CD1c-positive myeloid dendritic cell (primary cell): ENCODE measurements at regions not wholly inside any gene's neighbourhood (a gene's known extent, or its start where the extent isn't known, plus 50 kb on each side); places are given as distances from the start of the nearest gene placed in this dataset.
"Not testable (repeated sequence)": the region's sequence is repeated elsewhere in the genome, so short reads cannot be mapped to it uniquely, and the experiment has no call there.

Source experiments
- DNase-seq: peaks from one replicate; pipeline ENCODE4 v3.0.0-alpha.2; 2016; ENCODE audit errors: extremely low spot score

DNA sequence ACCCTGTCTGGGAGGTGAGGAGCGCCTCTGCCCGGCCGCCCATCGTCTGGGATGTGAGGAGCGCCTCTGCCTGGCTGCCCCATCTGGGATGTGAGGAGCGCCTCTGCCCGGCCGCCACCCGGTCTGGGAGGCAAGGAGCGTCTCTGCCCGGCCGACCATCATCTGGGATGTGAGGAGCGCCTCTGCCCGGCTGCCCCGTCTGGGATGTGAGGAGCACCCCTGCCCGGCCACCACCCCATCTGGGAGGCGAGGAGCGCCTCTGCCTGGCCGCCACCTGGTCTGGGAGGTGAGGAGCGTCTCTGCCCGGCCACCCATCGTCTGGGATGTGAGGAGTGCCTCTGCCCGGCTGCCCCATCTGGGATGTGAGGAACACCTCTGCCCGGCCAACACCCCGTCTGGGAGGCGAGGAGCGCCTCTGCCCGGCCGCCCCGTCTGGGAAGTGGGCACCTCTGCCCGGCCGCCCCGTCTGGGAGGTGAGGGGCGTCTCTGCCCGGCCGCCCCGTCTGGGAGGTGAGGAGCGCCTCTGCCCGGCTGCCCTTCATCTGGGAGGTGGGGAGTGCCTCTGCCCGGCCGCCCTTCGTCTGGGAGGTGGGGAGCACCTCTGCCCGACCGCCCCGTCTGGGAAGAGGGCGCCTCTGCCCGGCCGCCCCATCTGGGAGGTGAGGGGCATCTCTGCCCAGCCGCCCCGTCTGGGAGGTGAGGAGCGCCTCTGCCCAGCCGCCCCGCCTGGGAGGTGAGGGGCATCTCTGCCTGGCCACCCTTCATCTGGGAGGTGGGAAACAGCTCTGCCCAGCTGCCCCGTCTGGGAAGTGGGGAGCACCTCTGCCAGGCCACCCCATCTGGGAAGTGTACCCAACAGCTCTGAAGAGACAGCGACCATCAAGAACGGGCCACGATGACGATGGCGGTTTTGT is 399.7 kb downstream of the CAAP1 start:
- not testable (repeated sequence) for DNase-seq

DNA sequence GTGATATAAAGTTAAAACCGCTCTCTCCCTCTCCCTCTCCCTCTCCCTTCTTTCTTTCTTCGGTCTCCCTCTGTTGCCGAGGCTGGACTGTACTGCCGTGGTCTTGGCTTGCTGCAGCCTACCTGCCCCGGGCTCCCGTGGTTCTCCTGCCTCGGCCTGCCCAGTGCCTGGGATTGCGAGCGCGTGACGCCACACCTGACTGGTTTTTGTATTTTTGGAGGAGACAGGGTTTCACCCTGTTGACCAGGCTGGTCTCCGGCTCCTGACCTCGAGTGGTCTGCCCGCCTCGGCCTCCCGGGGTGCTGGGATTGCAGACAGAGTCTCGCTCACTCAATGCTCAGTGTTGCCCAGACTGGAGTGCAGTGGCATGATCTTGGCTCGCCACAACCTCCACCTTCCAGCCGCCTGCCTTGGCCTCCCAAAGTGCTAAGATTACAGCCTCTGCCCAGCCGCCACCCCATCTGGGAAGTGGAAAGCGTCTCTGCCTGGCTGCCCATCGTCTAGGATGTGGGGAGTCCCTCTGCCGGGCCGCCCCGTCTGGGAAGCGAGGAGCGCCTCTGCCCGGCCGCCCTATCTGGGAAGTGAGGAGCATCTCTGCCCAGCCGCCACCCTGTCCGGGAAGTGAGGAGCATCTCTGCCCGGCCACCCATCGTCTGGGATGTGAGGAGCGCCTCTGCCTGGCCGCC is 400.5 kb downstream of the CAAP1 start:
- not testable (repeated sequence) for DNase-seq

DNA sequence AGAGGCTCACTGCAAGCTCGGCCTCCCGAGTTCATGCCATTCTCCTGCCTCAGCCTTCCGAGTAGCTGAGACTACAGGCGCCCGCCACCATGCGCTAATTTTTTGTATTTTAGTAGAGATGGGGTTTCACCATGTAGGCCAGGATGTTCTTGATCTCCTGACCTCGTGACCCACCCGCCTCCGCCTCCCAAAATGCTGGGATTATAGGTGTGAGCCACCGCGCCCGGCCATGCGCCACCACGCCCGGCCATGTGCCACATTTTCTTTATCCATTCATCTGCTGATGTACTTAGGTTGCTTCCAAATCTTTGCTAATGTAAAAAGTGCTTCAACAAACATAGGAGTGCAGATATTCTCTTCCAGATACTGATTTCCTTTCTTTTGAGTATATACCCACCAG is 408.6 kb downstream of the CAAP1 start:
- no peak for DNase-seq

DNA sequence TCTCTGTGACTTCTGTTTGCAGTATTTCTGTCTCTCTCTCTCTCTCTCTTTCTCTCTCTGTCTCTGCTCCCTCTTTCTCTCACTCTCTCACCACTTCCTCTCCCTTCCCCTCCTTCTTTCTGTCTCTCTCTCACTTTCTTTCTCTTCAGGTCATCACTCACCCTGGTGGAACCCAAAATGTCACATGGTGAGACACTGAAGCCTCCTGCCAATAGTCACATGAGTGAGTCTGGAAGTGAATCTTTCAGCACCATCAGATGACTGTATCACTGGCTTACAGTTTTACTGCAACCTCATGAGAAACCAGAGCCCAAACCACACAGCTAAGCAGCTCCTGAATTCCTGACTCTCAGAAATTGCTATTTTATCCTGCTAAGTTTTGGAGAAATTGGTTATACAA is 414.6 kb downstream of the CAAP1 start:
- no peak for DNase-seq

DNA sequence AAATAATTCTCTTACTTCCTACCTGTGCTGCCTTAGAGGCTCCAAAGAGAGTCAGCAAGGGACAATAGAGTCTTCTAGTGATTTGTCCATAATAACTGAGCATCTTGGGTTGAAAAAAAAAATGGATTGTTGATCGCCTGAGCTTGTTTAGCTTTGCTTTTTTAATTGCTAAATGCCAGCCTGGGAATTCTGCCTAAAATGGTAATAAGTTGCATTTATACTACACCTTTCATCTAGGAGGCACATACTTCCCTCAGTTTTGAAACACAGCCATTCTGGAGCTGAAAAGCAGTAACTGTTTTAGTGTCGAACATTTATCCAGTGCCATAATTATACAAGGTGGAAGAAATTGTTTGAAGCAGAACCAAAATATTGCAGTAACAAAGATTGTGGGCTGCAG is 421.3 kb downstream of the CAAP1 start:
- DNase-seq = no peak

DNA sequence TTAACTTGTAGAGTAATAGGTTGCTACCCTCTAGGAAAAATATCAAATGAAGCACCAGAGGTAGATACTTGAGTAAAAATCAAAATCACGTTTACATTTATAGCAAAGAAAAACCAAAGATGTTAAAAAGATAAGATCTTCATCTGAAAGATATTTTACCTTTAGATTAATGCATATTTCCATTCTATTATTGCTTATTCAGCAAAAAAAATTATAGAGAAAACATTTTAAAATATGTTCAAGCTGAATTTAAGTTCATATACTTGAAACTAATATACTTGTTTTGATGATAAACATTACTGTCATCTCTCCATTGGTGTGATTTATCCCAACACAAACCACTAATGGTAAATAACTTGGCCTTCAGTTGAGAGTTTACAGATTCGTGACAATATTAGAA is 422.3 kb downstream of the CAAP1 start:
- DNase-seq = no peak

DNA sequence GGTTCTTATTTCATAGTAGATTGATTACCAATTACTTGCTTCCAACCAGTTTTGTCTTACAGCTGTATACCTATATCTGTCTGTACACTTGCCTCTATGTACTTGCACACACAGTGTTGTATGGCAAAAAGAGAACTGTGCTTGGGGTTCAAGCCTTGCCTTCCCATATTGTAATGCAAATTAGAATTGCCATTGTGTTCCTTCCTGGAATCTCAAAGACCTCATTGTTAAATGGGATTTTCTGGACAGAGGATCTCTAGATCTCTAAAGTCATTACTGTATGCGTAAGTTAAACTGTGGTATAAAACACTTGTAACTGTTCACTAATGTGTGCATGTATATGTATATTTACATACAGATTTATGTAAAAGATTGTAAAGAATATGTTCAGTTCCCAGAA is 428.8 kb downstream of the CAAP1 start:
- DNase-seq = no peak

DNA sequence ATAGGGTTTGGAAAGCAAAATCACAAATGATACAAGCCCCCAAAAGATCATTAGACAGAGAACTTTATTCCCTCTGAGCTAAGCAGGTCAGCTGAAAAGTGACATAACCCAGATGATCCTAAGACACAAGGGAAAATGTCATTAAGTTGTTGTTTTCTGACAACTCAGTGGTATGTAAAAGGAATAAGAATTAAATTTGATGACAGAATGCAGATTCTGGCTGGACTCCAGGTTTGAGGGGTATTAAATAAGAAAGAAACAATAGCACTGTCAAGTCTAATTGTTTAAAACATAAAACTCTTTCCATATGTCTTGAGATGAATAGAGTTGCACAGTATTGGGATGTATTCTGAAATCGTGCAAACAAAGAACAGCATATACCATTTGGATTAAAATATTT is 429.9 kb downstream of the CAAP1 start:
- DNase-seq = no peak

DNA sequence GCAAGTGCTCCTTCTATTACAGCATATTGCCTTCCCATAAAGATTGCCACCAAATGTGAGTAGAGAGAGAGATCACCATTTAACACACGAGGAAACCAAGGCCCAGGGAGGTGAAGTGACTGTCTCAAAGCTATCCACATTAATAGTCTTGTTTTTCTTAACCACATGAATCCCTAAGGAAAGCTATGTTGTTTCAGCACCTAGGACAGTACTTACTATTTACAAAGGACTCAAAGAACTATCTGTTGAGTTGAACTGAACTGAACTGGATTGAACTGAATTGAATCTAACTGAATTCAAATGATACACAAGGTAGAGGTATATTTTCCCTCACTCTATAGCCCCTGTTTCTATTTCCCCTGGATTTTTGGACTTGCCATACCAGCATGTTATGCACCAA is 430.4 kb downstream of the CAAP1 start:
- no peak for DNase-seq

DNA sequence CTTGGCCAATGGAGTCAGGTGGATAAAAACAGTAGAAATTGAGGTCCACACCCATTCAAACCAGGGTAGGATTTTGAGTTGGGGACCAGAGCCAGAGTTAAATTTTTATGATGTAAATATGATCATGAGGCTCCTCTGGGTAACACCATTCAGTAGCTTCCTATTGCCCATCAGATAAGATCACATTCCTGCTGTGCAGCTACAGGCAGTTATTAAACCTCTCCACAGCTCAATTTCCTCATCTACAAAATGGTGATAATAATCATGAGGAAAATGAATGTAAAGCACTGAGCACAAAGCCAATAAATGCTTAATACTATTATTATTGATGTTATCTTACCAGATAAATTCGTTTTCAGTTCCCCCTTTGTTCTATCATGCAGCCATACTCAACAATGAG is 432.0 kb downstream of the CAAP1 start:
- DNase-seq = no peak

DNA sequence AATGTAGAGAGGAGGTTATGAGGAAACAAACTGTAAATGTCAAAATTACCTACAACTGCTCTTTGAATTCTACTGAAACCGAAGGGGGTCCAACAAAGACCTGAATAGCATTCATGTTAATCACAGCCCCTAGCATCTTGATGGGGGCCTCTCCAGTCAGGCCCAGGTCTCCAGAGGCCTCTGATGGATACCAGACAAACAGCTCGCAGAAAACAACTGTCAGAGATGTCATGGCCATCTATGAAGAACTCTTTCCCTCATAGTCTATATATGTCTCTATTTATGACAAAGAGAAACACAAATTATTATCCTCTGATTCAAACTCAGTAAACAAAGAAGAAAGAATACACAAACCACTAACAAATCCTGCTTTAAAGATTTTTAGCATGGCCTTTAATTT is 432.6 kb downstream of the CAAP1 start:
- DNase-seq = no peak

DNA sequence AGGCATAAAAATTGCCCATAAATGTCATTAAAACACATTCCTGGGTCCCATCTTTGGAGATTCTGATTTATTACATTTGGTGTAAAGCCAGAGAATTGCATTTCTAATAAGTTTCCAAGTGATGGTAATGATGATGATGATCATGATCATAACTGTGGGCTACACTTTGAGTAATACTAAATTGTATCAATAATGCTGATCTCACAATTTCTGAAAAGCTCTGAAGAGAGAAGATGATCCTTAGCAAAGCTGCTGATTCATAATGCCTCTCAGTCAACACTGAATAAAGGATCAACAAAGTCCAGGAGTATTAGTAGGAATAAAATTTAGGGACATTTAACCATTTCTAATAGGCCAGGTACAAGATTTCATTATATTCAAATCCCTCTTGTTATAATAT is 434.5 kb downstream of the CAAP1 start:
- DNase-seq = no peak

DNA sequence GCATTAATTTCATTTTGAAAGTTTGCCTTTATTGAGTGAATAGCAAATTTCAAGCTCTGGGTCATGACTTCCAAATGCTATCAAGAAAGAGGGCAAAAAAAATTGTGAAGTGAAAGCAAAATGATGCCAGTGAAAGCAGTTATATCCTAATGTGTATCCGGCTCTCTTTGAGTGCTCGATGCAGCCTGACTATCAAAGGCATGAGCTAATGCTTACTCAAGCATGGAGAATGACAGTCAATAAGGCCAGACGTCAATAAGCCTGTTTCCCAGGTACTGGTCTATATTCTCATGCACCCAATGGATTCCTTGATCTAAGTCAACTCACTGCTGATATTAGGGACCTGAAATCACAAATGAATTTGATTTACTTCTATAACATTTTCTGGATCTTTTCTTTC is 435.5 kb downstream of the CAAP1 start:
- DNase-seq = no peak

DNA sequence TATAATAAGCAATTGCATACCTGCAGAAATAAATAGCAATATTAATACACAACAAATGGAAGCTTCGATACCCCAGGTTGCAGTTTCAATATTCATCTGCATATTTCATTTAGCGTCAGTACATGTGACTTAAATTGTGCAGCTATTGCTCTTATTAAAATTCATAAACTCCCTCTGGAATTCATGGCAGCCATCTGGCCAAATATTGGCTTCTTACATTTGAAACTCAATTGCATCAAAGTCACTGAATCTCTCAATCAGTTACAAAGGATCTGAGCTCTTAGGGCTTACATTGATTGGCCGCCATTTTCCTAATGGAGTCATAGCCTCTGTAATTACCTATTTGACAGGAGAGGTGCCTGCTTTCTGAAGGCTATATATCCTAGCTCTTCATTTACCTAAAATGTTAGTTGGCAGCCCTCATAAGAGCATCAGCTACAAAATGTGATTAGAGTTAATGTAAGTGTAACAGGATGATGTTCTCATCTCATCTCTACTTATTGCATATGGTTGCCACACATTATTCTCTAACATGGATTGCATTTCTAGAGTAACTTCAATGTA is 453.5 kb downstream of the CAAP1 start:
- DNase-seq = no peak

DNA sequence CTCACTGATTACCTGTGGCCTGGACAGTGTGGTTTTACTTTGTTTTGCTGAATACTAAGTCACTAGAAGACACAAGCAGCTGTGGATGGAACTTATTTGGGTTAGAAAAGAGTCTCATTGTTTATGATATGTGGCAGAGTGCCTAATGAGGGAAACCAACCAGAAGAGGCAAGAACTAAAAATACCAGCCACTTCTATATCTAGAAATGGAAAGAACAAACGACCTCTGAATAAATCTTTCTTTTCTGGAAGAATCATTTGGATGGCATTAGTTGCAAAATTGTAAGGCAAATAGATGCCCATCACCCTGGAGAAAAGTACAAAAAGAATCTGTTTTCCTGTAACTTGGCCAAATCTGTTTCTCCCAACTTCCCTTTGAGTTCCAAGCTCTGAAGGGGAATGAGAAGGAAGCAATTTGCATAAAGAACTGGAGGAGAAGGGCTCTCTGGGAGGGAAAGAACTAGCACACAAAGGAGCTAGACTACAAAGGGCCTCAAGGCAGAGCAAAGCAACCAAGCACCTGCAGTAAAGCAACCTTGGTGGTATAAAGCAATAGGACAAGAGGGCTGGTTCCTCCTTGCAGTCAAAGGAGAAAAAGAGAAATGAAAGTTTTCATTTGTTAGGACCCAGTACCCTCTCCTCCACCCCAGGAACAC is 455.4 kb downstream of the CAAP1 start:
- DNase-seq = no peak

DNA sequence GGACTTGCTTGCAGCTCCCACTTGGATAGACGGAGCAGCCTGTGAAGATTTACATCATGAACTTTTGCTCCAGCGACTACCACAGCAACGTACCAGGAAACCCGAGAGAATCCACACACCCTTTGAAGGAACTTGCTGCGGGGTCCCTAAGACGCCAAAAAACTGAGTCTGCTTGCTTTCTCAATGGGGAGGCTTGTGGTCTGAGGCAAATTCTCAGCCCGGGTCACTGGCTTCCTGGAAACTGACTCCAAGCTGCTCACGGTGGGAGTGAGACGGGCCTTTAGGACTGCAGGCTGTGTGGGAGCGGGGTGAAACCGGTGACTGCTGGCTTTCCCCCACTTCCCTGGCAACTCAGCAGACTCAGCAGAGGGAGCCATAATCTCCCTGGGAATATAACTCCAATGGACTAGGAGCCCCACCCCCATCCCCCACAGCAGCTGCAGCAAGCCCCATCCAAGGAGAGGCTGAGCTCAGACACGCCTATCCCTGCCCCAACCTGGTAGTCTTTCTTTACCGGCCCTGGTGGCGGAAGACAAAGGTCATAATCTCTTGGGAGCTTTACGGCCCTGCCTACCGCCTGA is 466.0 kb downstream of the CAAP1 start:
- DNase-seq = no peak

DNA sequence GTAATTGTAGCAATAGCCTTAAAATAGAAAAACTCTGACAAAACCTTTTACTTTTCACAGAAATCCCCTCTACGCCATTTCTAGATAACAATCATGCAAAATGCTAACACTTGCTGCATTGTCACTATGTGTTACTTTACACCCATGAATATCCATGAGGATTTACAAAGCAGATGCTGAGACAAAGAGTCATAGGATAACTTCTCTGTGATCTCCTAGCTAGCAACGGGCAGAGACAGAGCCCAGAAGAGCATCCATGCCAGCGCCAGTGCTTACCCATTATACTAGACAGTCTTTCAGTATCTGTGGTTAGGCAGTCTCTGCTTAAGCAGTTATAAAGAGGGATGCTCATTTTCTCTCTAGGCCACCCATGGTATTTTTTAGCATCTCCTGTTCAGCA is 474.1 kb downstream of the CAAP1 start:
- DNase-seq = no peak

DNA sequence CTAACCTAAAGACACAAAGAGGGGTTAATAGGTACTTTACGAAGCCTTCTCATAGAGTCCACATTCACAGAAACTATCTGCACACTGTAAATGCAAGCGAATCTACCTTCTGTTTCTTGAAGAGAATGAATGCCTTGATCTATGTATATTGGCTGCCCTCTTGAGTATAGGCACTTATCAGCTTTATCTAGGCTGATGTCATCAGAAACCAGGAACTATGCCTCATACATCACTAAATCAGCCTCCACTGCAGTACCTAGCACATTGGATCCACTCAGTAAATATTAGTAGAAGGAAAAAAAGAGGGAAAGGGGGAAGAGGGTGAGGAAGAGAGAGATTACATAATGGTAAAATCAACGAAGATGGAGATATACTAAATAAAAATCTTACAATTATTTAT is 477.1 kb downstream of the CAAP1 start:
- DNase-seq = no peak

DNA sequence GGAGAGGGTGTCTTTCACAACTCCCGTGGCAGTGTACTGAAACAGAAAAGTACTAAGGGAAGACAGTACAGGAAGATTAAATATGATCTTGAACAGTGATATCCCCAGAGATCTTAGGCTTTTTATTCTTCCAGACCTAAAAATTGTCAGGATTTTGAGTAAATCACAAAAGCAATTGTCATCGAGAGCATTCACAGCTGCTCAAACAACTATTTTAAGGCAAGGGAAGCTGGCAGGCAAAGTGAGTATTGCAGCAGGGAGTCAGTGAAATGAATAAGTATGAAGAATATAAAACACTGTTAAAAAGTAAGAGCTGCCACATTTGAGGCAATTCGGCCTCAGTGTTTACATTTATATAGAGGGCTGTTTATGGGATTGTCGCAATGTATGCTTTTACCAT is 479.0 kb downstream of the CAAP1 start:
- DNase-seq = no peak

DNA sequence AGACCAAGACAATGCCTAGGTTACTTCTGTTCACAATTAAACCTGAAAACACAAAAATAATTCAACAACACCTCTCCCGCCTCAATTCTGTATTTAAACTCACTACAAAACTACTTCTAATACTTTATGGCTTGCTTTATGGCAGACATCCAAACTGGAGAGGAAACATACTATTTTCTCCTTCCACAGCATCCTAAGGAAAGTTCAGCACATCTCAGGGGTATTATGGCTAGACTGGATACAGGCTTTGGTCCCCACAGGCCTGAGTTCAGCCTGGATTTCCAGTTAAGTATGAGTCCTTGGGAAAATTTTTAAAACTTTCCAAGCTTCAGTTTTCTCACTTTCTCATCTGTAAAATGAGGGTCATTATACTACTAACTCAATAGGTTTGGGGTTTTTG is 480.2 kb downstream of the CAAP1 start:
- no peak for DNase-seq

DNA sequence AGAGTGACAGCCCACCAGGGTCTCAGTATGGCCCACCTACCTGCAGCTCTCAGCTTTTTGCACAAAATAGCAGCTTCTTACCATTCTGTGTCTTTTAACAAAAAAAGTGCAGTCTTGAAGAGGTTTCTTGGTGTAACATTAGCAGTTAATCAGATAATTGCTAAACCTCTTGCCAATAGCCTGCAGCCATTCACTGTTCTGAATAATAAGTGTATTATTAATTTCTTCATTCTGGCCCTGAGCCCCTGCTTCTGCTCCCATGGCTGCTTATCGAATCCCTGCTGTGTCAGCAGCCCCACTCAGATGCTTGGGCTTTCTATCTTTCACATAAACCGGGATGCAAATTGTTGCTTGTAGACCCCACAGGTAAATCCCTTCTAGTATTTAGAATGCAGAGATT is 485.9 kb downstream of the CAAP1 start:
- DNase-seq = no peak

DNA sequence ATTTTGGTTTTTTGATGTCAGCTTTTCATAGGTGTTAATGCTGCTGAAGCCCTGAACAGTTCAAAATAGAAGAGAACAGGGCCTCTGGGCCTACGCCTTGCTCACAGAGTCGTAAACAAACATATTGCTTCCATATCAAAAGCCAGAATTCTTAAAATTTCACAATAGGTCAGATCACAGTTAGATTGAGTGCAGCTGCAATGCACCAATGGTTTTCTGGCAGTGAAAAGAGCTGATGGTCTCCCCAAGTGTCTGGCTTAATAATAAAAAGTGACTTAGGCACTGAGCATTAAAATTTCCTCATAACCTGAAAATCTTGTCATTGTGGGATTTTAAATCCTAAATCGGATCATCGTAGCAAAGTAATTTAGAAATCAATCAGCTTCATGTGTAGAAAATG is 493.0 kb downstream of the CAAP1 start:
- no peak for DNase-seq
